Fibroblast of lung (primary cell): ENCODE measurements at regions not wholly inside any gene's neighbourhood (a gene's known extent, or its start where the extent isn't known, plus 50 kb on each side); places are given as distances from the start of the nearest gene placed in this dataset.

Experiments used
- DNase-seq, 2 donors: peaks; one replicate each; pipeline versions ENCODE4 v3.0.0 to v3.0.0-alpha.2; 2010; ENCODE audit warnings: low read depth in 2 of 2
- H2AFZ ChIP-seq: 2 replicates; pipeline ENCODE4 v1.5.1; 2012; ENCODE audit warnings: low read length, control low read depth, inconsistent platforms
- H3K27ac ChIP-seq: 2 replicates; pipeline ENCODE4 v1.5.1; 2011; ENCODE audit warnings: low read length, control low read depth; ENCODE audit not compliant: insufficient read depth
- H3K27me3 ChIP-seq: 2 replicates; pipeline ENCODE4 v1.5.1; 2011; ENCODE audit warnings: mild to moderate bottlenecking, low read length; ENCODE audit not compliant: control insufficient read depth, insufficient read depth
- H3K36me3 ChIP-seq: 2 replicates; pipeline ENCODE4 v1.5.1; 2011; ENCODE audit warnings: low read length; ENCODE audit not compliant: control insufficient read depth, insufficient read depth
- H3K4me1 ChIP-seq: 2 replicates; pipeline ENCODE4 v1.5.1; 2011; ENCODE audit warnings: low read length; ENCODE audit not compliant: control insufficient read depth, insufficient read depth; ENCODE audit errors: extremely low read depth
- H3K4me2 ChIP-seq: 2 replicates; pipeline ENCODE4 v1.5.1; 2011; ENCODE audit warnings: low read length, control low read depth; ENCODE audit not compliant: insufficient read depth; ENCODE audit errors: extremely low read depth
- H3K4me3 ChIP-seq, 4 experiments: fragments of 200-600 bp in 1 of 4; sonication (generic) in 1 of 4; replicated peaks in 1 of 4; 2 replicates each; pipeline ENCODE4 v1.5.1; 2011 to 2016; ENCODE audit warnings: low read length in 4 of 4, low read depth in 3 of 4, mild to moderate bottlenecking in 3 of 4, control low read depth in 2 of 4, inconsistent platforms in 1 of 4, mixed read lengths in 1 of 4; ENCODE audit not compliant: insufficient read depth in 1 of 4; ENCODE audit errors: control extremely low read depth in 1 of 4
- H3K79me2 ChIP-seq: 2 replicates; pipeline ENCODE4 v1.5.1; 2012; ENCODE audit warnings: mild to moderate bottlenecking, low read length, inconsistent platforms; ENCODE audit not compliant: control insufficient read depth, insufficient read depth
- H3K9ac ChIP-seq: 2 replicates; pipeline ENCODE4 v1.5.1; 2011; ENCODE audit warnings: mild to moderate bottlenecking, low read length, control low read depth; ENCODE audit not compliant: insufficient read depth
- H3K9me3 ChIP-seq: 2 replicates; pipeline ENCODE4 v1.5.1; 2012; ENCODE audit warnings: low read depth, low read length; ENCODE audit not compliant: control insufficient read depth, insufficient read depth
- H4K20me1 ChIP-seq: 2 replicates; pipeline ENCODE4 v1.5.1; 2011; ENCODE audit warnings: low read length; ENCODE audit not compliant: control insufficient read depth, insufficient read depth; ENCODE audit errors: extremely low read depth
- CTCF ChIP-seq, 2 donors: IDR thresholded peaks in 1 of 2; conservative IDR thresholded peaks in 1 of 2; 1 replicate in 1 of 2; 2 replicates in 1 of 2; pipeline ENCODE4 v1.5.1; 2011 to 2012; ENCODE audit warnings: low read length in 2 of 2, control low read depth in 1 of 2, inconsistent platforms in 1 of 2, low read depth in 1 of 2, mild to moderate bottlenecking in 1 of 2
- EZH2 ChIP-seq: IDR thresholded peaks from 2 replicates; pipeline ENCODE4 v1.5.1; 2012; ENCODE audit warnings: low read length, control low read depth, mild to moderate bottlenecking; ENCODE audit errors: missing control alignments

- H3K4me3 ChIP-seq, result no peak overlapping the region
- H3K4me1 ChIP-seq, result no peaks in the 10 kb centered on the region
- no peak overlapping the region for H3K27ac ChIP-seq
- H3K4me2 ChIP-seq, result no peak overlapping the region
- no peaks in the 10 kb centered on the region for H3K36me3 ChIP-seq
- H3K9ac ChIP-seq, result no peak overlapping the region
- DNase-seq, result no peak
- H3K9me3 ChIP-seq, result no peaks in the 10 kb centered on the region
- no peaks in the 10 kb centered on the region for H4K20me1 ChIP-seq
- H2AFZ ChIP-seq, result no peak overlapping the region
- H3K79me2 ChIP-seq, result no peaks in the 10 kb centered on the region
- no peaks in the 10 kb centered on the region for H3K27me3 ChIP-seq
- TF ChIP-seq EZH2 (no peak), CTCF (conservative IDR thresholded peaks at IDR 0.05 in 1 of 2, IDR thresholded peaks at IDR 0.05 in 1 of 2; ENCODE audit: low read depth in 1 of 2, low read length in 2 of 2) (no peak)
These were observed 562.6 kb downstream of the EDEM1 start for GRCh38 chr3:5750091-5750490.

GRCh38 chr3:5750874-5751640, 563.5 kb downstream of the EDEM1 start:
- Histone ChIP-seq H3K9ac (no peak overlapping the region), H4K20me1 (no peaks in the 10 kb centered on the region)
- no peak for DNase-seq

GRCh38 chr3:5754602-5755001, 567.1 kb downstream of the EDEM1 start:
- Histone ChIP-seq H3K27me3 (no peaks in the 10 kb centered on the region), H2AFZ (no peak overlapping the region), H3K4me1 (no peaks in the 10 kb centered on the region), H3K36me3 (no peaks in the 10 kb centered on the region), H3K4me3 (no peak overlapping the region), H3K27ac (no peak overlapping the region), H3K9ac (no peak overlapping the region), H3K4me2 (no peak overlapping the region), H3K9me3 (no peaks in the 10 kb centered on the region), H3K79me2 (no peaks in the 10 kb centered on the region), H4K20me1 (no peaks in the 10 kb centered on the region)
- TF ChIP-seq CTCF (conservative IDR thresholded peaks at IDR 0.05 in 1 of 2, IDR thresholded peaks at IDR 0.05 in 1 of 2; ENCODE audit: low read depth in 1 of 2, low read length in 2 of 2), result no peak
- TF ChIP-seq EZH2, result no peak
- no peak for DNase-seq

More at GRCh38 chr3:5750874-5751640, 563.5 kb downstream of the EDEM1 start:
- no peak overlapping the region for H3K4me3 ChIP-seq
- no peaks in the 10 kb centered on the region for H3K4me1 ChIP-seq
- H3K27me3 ChIP-seq, result no peaks in the 10 kb centered on the region
- no peak overlapping the region for H3K27ac ChIP-seq
- H3K36me3 ChIP-seq, result no peaks in the 10 kb centered on the region
- no peak overlapping the region for H2AFZ ChIP-seq
- H3K4me2 ChIP-seq, result no peak overlapping the region
- no peak for TF ChIP-seq CTCF (conservative IDR thresholded peaks at IDR 0.05 in 1 of 2, IDR thresholded peaks at IDR 0.05 in 1 of 2; ENCODE audit: low read depth in 1 of 2, low read length in 2 of 2)
- H3K79me2 ChIP-seq, result no peaks in the 10 kb centered on the region
- no peaks in the 10 kb centered on the region for H3K9me3 ChIP-seq
